ENCODE measurements at regions not wholly inside any gene's neighbourhood (a gene's known extent, or its start where the extent isn't known, plus 50 kb on each side); places are given as distances from the start of the nearest gene placed in this dataset.

GRCh38 chr12:20211981-20212421, 156.3 kb upstream of the PDE3A start:
- no peak overlapping the region for H3K4me3 ChIP-seq (replicated peaks; ENCODE audit: low read depth, low read length)
- no peak for TF ChIP-seq CTCF (IDR thresholded peaks at IDR 0.05; ENCODE audit: low read depth, low read length, missing control alignments)
- DNase-seq (ENCODE audit: extremely low read depth, low read depth), result no peak

DNA sequence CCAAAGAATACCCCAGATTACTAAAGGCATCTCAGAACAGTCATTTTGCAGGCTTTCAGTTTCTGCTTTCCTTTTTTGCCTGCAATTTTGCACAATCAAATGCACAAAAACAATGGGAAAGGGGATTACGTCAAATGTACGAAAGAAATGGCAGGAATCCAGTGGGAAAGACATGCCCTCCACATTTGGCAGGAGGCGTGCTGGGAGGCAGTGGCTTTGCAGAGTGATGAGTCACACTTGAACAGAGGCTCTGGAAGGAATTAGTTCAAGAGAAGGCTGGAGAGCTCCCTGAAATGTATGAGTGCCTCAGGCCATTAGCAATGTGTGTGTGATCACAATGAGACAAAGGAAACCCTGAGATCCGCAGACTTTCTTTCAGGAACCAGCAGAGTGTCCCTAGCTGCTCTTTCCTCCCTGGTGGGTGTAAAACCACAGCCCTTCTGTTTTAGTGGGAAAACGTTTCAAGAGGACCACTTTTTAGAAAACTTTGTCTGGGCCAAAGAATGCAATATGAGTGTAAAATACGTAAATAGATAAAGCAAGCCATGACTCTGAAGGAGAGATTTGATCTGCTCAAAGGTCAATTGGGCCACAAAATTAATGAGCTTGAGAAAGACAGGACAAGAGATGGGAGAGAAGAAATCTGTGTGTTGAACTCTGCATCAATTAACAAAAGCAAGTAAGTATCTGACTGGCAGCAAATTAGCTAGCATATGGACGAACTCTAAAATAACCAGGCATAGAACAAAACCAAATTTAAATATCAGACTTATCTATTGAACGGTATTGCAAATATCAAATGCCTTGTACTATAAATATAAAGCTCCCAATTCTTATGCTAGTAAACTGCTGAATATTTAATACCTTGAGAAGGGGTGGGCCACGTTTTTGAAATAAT, 155.4 kb upstream of the PDE3A start:
- DNase-seq (ENCODE audit: extremely low read depth, low read depth), result peak; percentile 99
- no peak for TF ChIP-seq CTCF (IDR thresholded peaks at IDR 0.05; ENCODE audit: low read depth, low read length, missing control alignments)
- H3K4me3 ChIP-seq (replicated peaks; ENCODE audit: low read depth, low read length), result no peak overlapping the region

DNA sequence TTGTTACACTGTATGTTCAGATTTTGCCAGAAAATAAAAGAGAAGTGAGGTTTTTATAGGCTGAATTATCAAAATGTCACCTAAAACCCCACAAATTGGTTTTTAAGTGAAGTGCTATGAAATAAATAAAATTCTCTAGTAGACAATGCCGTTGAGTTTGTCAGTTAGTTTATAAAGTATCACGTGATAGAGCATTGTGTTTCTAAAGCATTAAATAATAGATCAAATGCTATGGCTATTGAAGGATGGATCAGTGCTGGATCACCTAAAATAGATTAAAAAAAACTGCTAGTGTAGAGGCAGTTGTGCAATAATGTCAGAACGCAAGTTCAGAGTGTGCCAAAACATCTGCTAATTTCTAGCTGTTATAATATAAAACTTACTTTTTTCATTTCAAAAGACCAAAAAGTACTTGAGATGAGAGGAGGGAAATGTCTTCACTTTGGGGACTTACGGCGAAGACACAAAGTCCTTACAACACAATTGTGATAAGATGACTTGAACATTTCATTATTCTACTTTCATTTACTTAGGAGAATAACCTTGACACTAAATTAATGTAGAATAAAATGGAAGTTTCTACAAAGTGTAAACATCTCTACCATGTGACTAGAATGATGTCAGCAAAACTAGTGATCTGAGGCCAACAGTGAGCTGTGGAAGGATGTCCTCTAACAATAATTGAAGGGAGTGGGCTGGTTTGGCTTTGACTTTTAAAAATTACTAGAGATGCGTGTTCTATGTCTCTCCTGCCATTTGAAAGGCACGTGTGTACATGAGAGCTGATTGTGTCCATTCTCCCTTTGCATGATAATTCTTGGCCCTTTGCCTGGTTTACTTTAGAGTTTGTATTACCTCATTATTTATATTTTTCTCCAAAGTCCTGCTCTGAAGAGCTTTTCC, 154.4 kb upstream of the PDE3A start:
- DNase-seq (ENCODE audit: extremely low read depth, low read depth), result no peak
- TF ChIP-seq CTCF (IDR thresholded peaks at IDR 0.05; ENCODE audit: low read depth, low read length, missing control alignments), result no peak
- no peak overlapping the region for H3K4me3 ChIP-seq (replicated peaks; ENCODE audit: low read depth, low read length)

DNA sequence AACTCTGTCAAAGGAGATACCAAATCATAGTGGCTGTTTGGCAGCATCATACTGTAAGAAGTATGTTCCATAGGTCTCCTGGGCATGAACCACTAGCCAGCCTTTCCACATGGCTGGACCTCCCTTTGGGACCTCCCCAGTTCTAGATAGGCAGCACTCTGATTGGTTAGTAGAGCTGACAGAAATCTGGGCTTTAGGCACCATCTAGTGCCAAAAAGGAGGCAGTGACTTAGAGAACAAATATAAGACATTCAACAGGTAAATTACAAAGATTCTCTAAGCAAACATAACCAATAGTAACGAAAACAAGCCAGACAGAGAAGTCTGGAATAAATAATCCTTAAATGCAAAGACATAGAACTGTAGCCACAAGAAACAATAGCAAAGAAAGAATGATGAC, 148.0 kb upstream of the PDE3A start:
- DNase-seq (ENCODE audit: extremely low read depth, low read depth), result peak; percentile 15
- H3K4me3 ChIP-seq (replicated peaks; ENCODE audit: low read depth, low read length), result no peak overlapping the region
- TF ChIP-seq CTCF (IDR thresholded peaks at IDR 0.05; ENCODE audit: low read depth, low read length, missing control alignments), result no peak

DNA sequence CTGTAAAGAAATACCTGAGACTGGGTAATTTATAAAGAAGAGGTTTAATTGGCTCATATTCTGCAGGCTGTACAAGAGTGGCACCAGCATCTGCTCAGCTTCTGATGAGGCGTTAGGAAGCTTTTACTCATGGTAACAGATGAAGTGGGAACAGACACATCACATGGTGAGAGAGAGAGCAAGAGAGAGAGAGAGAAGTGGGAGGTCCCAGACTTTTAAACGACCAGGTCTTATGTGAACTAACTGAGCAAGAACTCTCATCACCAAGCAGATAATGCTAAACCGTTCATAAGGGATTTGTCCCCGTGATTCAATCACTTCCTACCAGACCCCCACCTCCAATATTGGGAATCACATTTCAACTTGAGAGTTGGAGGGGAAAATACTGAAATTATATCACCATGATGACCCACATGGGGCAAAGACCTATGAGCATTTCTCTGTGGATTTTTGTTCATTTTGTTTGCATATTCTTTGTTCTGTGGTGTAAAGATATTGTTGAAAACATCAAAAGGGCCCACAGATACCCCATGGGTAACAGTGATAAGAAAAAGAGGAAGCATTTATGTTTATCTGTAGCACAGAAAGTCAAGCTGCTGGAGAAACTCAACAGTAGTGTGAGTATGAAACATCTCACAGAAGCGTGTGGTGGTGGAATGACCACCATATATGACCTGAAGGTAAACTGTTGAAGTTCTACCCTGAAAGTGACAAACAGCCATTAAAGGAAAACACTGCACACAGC, 135.2 kb upstream of the PDE3A start:
- no peak for DNase-seq (ENCODE audit: extremely low read depth, low read depth)
- H3K4me3 ChIP-seq (replicated peaks; ENCODE audit: low read depth, low read length), result no peak overlapping the region
- no peak for TF ChIP-seq CTCF (IDR thresholded peaks at IDR 0.05; ENCODE audit: low read depth, low read length, missing control alignments)

DNA sequence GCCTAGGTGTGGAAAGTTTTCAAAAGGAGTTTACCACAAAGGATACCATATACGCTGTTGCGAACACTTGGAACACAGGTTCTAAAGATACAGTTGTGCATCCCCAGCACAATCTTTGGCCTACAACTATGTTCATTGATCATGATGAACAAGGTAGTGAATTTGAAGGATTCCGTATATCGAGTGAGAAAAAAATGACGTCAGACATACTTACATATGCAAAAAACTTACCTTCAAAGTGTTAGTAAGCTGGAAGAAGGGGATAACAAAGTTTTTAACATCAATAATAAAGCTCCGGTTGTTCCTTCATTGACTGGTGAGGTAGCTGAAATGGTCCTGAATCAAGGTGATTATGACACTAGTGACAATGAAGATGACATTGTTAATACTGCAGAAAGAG, 133.9 kb upstream of the PDE3A start:
- H3K4me3 ChIP-seq (replicated peaks; ENCODE audit: low read depth, low read length), result no peak overlapping the region
- TF ChIP-seq CTCF (IDR thresholded peaks at IDR 0.05; ENCODE audit: low read depth, low read length, missing control alignments), result no peak

More for the DNA sequence above, 133.9 kb upstream of the PDE3A start:
- no peak for DNase-seq (ENCODE audit: extremely low read depth, low read depth)

Data from HFF-Myc (cell line).